H9 (cell line): ENCODE measurements at regions not wholly inside any gene's neighbourhood (a gene's known extent, or its start where the extent isn't known, plus 50 kb on each side); places are given as distances from the start of the nearest gene placed in this dataset.

Source experiments
- DNase-seq: peaks from one replicate; pipeline ENCODE4 v3.0.0-alpha.2; 2017
- H2AFZ ChIP-seq: one replicate; pipeline ENCODE4 v1.6.1; 2013; ENCODE audit warnings: mild to moderate bottlenecking, low read length, control low read depth, moderate library complexity
- H2AK5ac ChIP-seq: 2 replicates; pipeline ENCODE4 v1.6.1; 2013; ENCODE audit warnings: low read length, control low read depth, mixed read lengths; ENCODE audit not compliant: insufficient read length
- H2BK120ac ChIP-seq: one replicate; pipeline ENCODE4 v1.6.1; 2013; ENCODE audit warnings: low read depth, mild to moderate bottlenecking, low read length, control low read depth, inconsistent platforms; ENCODE audit not compliant: poor library complexity, severe bottlenecking
- H2BK12ac ChIP-seq: 2 replicates; pipeline ENCODE4 v1.6.1; 2013; ENCODE audit warnings: low read length, control low read depth, mixed read lengths, low read depth; ENCODE audit not compliant: insufficient read length
- H2BK15ac ChIP-seq: 2 replicates; pipeline ENCODE4 v1.6.1; 2013; ENCODE audit warnings: low read depth, low read length, control low read depth
- H2BK20ac ChIP-seq: one replicate; pipeline ENCODE4 v1.6.1; 2013; ENCODE audit warnings: low read depth, mild to moderate bottlenecking, low read length, control low read depth, inconsistent platforms; ENCODE audit not compliant: poor library complexity, severe bottlenecking
- H2BK5ac ChIP-seq: 2 replicates; pipeline ENCODE4 v1.6.1; 2013; ENCODE audit warnings: low read length, control low read depth, mixed read lengths; ENCODE audit not compliant: insufficient read length
- H3K14ac ChIP-seq: 2 replicates; pipeline ENCODE4 v1.6.1; 2013; ENCODE audit warnings: low read length, control low read depth; ENCODE audit not compliant: insufficient read depth
- H3K18ac ChIP-seq: 2 replicates; pipeline ENCODE4 v1.6.1; 2013; ENCODE audit warnings: low read depth, mild to moderate bottlenecking, mixed read lengths, low read length, control low read depth; ENCODE audit not compliant: insufficient read length
- H3K23ac ChIP-seq: 2 replicates; pipeline ENCODE4 v1.6.1; 2013; ENCODE audit warnings: low read length, control low read depth, mixed read lengths, low read depth; ENCODE audit not compliant: insufficient read length
- H3K23me2 ChIP-seq: 2 replicates; pipeline ENCODE4 v1.6.1; 2013; ENCODE audit warnings: low read depth, mild to moderate bottlenecking, mixed read lengths, low read length, control low read depth; ENCODE audit not compliant: insufficient read length, poor library complexity, severe bottlenecking
- H3K27ac ChIP-seq: 2 replicates; pipeline ENCODE4 v1.5.1; 2013; ENCODE audit warnings: low read length, control low read depth, mixed read lengths, low read depth; ENCODE audit not compliant: insufficient read length
- H3K27me3 ChIP-seq: 2 replicates; pipeline ENCODE4 v1.6.1; 2013; ENCODE audit warnings: low read length, control low read depth, inconsistent platforms; ENCODE audit not compliant: insufficient read depth
- H3K4ac ChIP-seq: 2 replicates; pipeline ENCODE4 v1.6.1; 2013; ENCODE audit warnings: low read depth, mild to moderate bottlenecking, control low read depth, inconsistent platforms, low read length, moderate library complexity
- H3K4me1 ChIP-seq: 2 replicates; pipeline ENCODE4 v1.6.1; 2013; ENCODE audit warnings: low read length, control low read depth, inconsistent platforms; ENCODE audit not compliant: insufficient read depth
- H3K4me2 ChIP-seq: 2 replicates; pipeline ENCODE4 v1.6.1; 2013; ENCODE audit warnings: low read length, control low read depth, mixed read lengths; ENCODE audit not compliant: insufficient read length, insufficient read depth
- H3K56ac ChIP-seq: 2 replicates; pipeline ENCODE4 v1.6.1; 2013; ENCODE audit warnings: low read depth, mild to moderate bottlenecking, mixed read lengths, low read length, control low read depth; ENCODE audit not compliant: insufficient read length
- H3K79me1 ChIP-seq: 2 replicates; pipeline ENCODE4 v1.6.1; 2013; ENCODE audit warnings: low read depth, mild to moderate bottlenecking, moderate library complexity, low read length, control low read depth, inconsistent platforms; ENCODE audit not compliant: insufficient read depth, poor library complexity, severe bottlenecking
- H3K79me2 ChIP-seq: 2 replicates; pipeline ENCODE4 v1.6.1; 2013; ENCODE audit warnings: low read length, control low read depth, inconsistent platforms; ENCODE audit not compliant: insufficient read depth
- H3K9ac ChIP-seq: 2 replicates; pipeline ENCODE4 v1.6.1; 2013; ENCODE audit warnings: low read length, control low read depth, mixed read lengths; ENCODE audit not compliant: insufficient read length; ENCODE audit errors: extremely low read depth
- H3K9me3 ChIP-seq: one replicate; pipeline ENCODE4 v1.6.1; 2013; ENCODE audit warnings: low read depth, low read length, inconsistent platforms; ENCODE audit not compliant: control insufficient read depth
- H3T11ph ChIP-seq: one replicate; pipeline ENCODE4 v1.6.1; 2013; ENCODE audit warnings: mild to moderate bottlenecking, low read length, control low read depth, inconsistent platforms
- H4K20me1 ChIP-seq: one replicate; pipeline ENCODE4 v1.6.1; 2013; ENCODE audit not compliant: control insufficient read depth, insufficient read length, insufficient read depth
- H4K5ac ChIP-seq: 2 replicates; pipeline ENCODE4 v1.6.1; 2013; ENCODE audit warnings: low read depth, mild to moderate bottlenecking, mixed read lengths, low read length, control low read depth; ENCODE audit not compliant: insufficient read length
- H4K8ac ChIP-seq: replicated peaks from 2 replicates; pipeline ENCODE4 v1.6.1; 2013; ENCODE audit warnings: low read length, control low read depth, mixed read lengths, low read depth; ENCODE audit not compliant: insufficient read length
- H4K91ac ChIP-seq: 2 replicates; pipeline ENCODE4 v1.6.1; 2013; ENCODE audit warnings: low read depth, mild to moderate bottlenecking, moderate library complexity, mixed read lengths, low read length, control low read depth; ENCODE audit not compliant: insufficient read length
- H3K27ac Mint-ChIP-seq, 3 experiments: 2 replicates in 2 of 3; 3 replicates in 1 of 3; pipeline ENCODE4 v1.8.0; 2020 to 2021; ENCODE audit warnings: mixed read lengths in 3 of 3, mild to moderate bottlenecking in 1 of 3, moderate library complexity in 1 of 3
- H3K27me3 Mint-ChIP-seq: 2 replicates; pipeline ENCODE4 v1.8.0; 2021; ENCODE audit warnings: low read depth, mild to moderate bottlenecking, moderate library complexity, mixed read lengths
- H3K36me3 Mint-ChIP-seq, 3 experiments: 2 replicates in 2 of 3; 3 replicates in 1 of 3; pipeline ENCODE4 v1.8.0; 2020 to 2021; ENCODE audit warnings: low read depth in 3 of 3, mixed read lengths in 3 of 3; ENCODE audit not compliant: insufficient read depth in 1 of 3
- H3K4me1 Mint-ChIP-seq, 2 experiments: 2 replicates each; pipeline ENCODE4 v1.8.0; 2020; ENCODE audit warnings: mixed read lengths in 2 of 2
- H3K4me3 Mint-ChIP-seq, 2 experiments: 2 replicates in 1 of 2; 3 replicates in 1 of 2; pipeline ENCODE4 v1.8.0; 2020 to 2021; ENCODE audit warnings: mild to moderate bottlenecking in 2 of 2, mixed read lengths in 2 of 2, moderate library complexity in 1 of 2
- H3K9me3 Mint-ChIP-seq, 2 experiments: 2 replicates in 1 of 2; 3 replicates in 1 of 2; pipeline ENCODE4 v1.8.0; 2020; ENCODE audit warnings: mild to moderate bottlenecking in 2 of 2, mixed read lengths in 2 of 2, moderate library complexity in 1 of 2
- WGBS: extraction: QIAGEN DNeasy Blood & Tissue Kit; methylation state at CpG from one replicate; pipeline ENCODE4 v1.1.7; 2013; ENCODE audit warnings: missing lambda C conversion rate, low lambda C conversion rate, mixed read lengths; ENCODE audit not compliant: insufficient read length; ENCODE audit errors: extremely low coverage; 5-methylcytosine and 5-hydroxymethylcytosine counted together
- TF ChIP-seq, protein P1 (sequence below): fragments of 200-600 bp; sonication (generic); conservative IDR thresholded peaks from 3 replicates; pipeline ENCODE4 v1.8.0; 2021; ENCODE audit warnings: antibody characterized with exemption, mild to moderate bottlenecking

DNA sequence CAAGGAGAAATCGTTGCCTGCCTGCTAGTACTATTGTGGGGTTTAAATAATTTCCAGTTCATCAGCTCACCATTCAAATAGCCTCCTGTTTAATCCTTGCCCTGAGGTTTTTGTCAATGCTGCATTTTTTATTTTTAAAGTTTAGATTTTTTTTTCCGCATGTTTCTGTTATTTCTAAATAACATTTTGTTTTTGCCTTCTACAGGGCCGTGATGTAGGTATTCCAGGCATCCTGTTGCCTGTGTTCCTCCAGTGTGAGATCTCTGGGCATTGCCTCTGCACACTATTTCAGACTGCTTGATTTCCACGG is 124.3 kb downstream of the HSD17B3 start:
- H4K5ac ChIP-seq = no peak overlapping the region
- no peaks in the 10 kb centered on the region for H3K9me3 ChIP-seq
- DNase-seq = no peak
- H3K27ac ChIP-seq = no peak overlapping the region
- Mint-ChIP-seq H3K27me3 (peaks cover 14% of the 10 kb centered on the region), H3K27ac (no peak overlapping the region), H3K4me3 (no peak overlapping the region), H3K9me3 (no peaks in the 10 kb centered on the region), H3K4me1 (peaks cover 6 to 14% of the 10 kb centered on the region in 2 experiments; a peak in 3 of 4 replicates), H3K36me3 (no peaks in the 10 kb centered on the region)
- H3K27me3 ChIP-seq = no peaks in the 10 kb centered on the region
- H3K23me2 ChIP-seq = no peaks in the 10 kb centered on the region
- H3K4ac ChIP-seq = no peak overlapping the region
- TF ChIP-seq, protein P1, sequence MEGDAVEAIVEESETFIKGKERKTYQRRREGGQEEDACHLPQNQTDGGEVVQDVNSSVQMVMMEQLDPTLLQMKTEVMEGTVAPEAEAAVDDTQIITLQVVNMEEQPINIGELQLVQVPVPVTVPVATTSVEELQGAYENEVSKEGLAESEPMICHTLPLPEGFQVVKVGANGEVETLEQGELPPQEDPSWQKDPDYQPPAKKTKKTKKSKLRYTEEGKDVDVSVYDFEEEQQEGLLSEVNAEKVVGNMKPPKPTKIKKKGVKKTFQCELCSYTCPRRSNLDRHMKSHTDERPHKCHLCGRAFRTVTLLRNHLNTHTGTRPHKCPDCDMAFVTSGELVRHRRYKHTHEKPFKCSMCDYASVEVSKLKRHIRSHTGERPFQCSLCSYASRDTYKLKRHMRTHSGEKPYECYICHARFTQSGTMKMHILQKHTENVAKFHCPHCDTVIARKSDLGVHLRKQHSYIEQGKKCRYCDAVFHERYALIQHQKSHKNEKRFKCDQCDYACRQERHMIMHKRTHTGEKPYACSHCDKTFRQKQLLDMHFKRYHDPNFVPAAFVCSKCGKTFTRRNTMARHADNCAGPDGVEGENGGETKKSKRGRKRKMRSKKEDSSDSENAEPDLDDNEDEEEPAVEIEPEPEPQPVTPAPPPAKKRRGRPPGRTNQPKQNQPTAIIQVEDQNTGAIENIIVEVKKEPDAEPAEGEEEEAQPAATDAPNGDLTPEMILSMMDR = no peak
- H3T11ph ChIP-seq = no peak overlapping the region
- H2BK5ac ChIP-seq = no peak overlapping the region
- no peak overlapping the region for H2AK5ac ChIP-seq
- WGBS = no CpG with 5 or more reads among the region's 4 CpGs
- H2BK120ac ChIP-seq = no peak overlapping the region
- no peaks in the 10 kb centered on the region for H3K79me1 ChIP-seq
- H3K79me2 ChIP-seq = no peaks in the 10 kb centered on the region
- H4K20me1 ChIP-seq = no peaks in the 10 kb centered on the region
- no peak overlapping the region for H2BK20ac ChIP-seq
- H3K14ac ChIP-seq = no peak overlapping the region
- no peak overlapping the region for H3K4me2 ChIP-seq
- H3K18ac ChIP-seq = no peak overlapping the region
- no peak overlapping the region for H3K9ac ChIP-seq
- no peak overlapping the region for H3K23ac ChIP-seq
- no peak overlapping the region for H2BK15ac ChIP-seq
- no peak overlapping the region for H4K91ac ChIP-seq
- no peak overlapping the region for H2BK12ac ChIP-seq
- H3K56ac ChIP-seq = no peak overlapping the region
- no peak overlapping the region for H2AFZ ChIP-seq
- H3K4me1 ChIP-seq = no peaks in the 10 kb centered on the region
- H4K8ac ChIP-seq = no peak overlapping the region
